HG03159 (cell line): ENCODE measurements at regions not wholly inside any gene's neighbourhood (a gene's known extent, or its start where the extent isn't known, plus 50 kb on each side); places are given as distances from the start of the nearest gene placed in this dataset.

Experiments used
- ATAC-seq: cut with Tn5 transposase; IDR thresholded peaks from one replicate; pipeline ENCODE4 v1.9.1; 2021; ENCODE audit warnings: mild to moderate bottlenecking, moderate library complexity; ENCODE audit not compliant: unreplicated experiment

DNA sequence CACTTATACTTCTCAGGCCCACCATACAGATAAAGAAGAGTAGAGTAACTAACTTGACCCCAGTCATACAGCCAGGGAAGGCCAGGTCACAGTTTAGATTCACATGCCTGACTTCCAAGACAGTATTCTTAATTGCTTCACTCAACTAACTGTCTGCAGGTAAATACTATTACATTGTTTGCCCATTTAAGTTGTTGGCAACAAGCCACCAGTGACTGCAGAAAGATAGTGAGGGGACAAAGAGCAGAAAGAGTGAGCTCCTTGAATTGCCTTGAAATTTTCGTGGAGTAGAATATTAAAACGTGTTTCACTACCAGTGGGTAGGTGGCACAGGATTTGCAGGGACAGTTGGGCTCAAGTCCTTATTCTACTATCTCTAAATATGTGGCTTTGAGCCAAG, 146.3 kb upstream of the RMST start:
- no peak for ATAC-seq

DNA sequence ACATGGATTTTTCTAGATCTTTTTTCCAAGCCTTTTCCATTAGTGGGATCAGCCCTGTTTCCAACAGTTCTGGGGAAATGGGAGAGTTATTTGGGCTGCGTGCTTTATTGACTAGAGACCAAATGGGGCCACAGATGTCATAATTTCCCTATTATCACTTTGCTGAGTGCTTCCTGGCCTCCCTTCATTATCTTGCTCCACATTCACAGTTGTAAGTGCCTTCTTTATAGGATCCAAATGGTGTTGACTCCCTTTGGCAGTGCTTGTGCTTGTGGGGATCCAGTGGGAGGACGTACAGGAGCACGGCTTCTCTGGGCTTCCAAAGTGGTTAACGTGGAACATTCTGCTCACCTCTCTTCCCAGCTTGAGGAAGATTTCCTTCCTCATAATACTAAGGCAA, 141.0 kb upstream of the RMST start:
- no peak for ATAC-seq

DNA sequence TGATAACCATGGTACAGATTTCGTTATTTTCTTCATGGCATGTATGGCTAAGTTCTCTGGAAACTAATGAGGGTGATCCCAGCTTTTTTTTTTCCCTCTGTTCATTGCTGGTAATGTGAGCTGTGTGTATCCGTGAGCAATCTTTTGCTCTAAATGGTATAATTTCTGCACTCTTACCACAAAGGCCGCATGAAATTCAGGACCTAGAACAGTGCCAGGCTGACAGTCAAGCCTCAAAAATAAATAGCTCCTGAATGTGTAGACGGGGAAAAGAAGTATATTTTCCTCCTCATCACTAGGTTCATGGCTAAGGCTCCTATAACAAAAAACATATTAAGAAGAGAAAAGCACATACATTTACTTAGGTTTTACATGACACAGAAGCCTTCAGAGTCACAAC, 140.2 kb upstream of the RMST start:
- no peak for ATAC-seq

DNA sequence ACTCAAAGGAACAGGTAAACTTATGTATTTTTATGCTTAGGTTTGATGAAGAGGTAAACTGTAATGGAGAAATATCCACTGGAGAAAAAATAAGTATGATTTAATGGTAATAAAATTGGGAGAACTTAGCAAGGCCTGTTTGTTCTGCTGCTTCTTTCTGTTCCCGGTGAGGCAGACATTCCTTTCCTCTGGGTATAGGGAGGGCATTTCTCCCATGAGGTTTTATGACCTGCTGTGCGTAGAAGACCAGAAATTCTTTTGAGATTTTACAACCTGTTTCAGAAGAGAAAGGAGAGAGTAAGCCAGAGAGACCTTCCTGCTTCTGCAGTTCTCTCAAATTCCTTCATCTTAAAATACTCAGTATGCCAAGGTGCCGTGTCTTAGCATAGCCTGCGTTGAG, 139.4 kb upstream of the RMST start:
- no peak for ATAC-seq

DNA sequence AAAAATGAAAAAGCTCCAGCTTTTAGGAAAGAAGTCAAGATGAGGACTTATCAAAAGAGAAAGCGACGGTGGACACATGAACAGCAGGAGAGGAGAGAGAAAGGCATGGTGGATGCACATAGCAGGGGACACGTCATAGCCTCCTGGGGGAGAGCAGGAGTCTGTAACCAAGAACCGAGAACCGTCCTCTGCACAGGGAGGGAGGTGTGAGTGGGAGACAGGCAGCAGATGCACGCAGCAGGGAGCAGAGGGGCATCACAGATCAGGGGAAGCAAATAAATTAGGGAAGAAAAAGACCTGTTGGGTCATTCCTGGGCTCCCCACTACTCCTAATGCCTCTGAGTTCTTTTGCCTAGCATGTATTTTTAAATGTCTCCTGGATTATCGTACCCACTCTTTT, 138.1 kb upstream of the RMST start:
- ATAC-seq, result no peak

DNA sequence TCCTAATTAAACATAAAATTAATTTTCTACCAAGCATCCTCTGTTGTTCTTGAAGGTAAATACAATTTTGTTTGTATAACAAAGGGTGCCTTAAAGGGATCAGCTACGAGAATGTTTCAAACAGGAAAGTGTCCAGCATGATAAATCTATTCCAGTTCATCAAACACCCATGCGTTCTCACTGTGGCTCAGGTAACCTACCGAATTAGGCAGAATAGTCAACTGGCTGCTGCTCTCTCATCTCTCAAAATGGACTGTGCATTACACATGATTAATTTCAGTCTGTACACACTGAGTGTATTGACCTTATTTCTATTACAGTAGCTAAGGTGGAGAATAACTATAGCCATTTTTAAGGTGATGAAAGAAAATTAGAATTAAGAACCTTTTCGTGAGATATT, 127.5 kb upstream of the RMST start:
- no peak for ATAC-seq

DNA sequence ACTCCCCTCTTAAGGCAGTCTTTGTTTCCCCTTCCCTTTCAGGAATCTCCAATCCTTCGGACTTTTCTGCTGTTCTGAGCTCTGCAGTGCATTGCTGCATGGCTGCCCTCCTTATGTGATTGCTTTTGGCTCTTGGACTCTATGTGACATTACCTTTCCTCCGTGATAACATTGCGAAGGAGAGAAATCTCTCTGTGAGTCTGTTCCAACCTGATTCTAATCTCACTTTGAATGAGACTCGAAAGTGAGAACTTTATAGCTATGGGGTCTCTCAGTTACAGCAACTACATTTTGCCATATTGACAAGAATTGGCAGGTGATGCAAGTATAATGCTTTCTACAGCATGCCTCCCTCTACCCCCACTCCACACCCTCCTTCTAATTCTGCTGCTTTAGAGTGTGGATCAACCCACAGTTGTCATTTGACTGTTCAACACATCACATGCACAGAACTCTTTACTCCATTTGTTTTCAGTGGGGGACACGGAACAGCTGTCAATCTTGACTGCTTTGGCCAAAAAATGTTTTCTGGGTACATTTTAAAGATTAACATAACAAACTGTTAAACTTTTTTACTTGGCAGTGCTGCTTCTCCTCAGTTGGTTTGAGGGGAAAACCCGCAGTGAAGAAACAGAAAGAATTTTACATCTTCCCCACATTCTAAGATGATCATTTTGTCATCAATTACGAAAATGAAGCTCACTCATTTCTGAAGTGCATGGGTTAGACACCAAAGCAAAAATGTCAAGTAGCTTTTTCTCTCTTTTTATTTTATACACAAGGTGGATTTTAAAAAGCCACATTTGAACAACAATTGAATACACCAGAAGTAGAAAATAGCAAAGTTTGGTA, 125.5 kb upstream of the RMST start:
- ATAC-seq, result no peak

DNA sequence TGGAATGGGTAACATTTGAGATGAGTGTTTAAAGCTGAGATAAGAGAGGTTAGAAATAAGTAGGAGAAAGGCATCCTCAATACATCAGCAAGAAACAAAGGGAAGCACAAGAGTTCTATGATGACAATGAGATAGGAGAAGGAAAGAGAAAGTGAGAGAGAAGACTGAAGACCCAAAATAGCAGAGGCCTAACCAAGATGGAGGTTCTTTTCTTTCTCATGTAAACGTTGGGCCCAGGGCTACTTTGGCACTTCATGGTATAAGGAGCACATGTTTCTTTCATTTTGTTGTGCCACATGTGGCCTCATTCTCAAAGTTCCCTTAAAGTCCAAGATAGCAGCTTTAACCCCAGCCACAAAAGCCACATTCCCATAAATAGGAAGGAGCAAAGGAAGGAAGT, 120.5 kb upstream of the RMST start:
- ATAC-seq, result no peak

DNA sequence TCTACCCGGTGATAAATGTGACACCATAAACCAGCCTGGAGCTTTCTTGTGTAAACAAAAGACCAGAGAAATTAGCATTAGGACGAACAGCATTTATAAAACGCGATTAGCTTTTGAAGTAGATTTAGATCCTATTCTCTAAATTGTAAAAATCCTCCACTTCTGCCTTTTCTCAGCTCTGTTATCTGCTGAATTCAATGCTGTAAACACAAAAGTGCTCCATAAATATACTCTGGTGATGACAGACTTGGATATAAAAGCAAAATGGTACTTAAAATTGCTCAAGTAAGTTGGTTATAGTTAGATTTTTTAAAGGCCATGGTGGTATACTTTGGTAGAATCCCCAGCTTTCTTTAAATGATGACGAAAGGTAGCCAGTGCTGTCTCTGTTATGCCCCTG, 114.6 kb upstream of the RMST start:
- ATAC-seq, result no peak

DNA sequence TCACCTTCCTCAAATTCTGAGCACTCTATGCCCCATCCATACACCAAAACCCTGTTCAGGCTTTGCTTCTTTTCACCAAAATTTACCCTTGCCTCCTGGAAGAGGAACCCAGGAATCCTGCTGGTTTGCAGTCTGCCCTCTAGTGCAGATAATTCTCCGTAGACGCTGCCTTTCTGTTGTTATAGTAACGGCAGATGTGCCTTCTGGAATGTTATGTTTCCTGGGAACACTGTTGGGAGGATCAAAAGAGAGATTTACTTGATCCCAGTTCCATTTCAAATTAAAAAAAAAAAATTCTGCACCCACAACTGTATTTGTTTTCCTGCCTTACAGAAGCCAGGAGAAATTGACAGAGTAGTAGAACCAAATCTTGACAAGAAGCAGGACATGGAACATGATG, 104.2 kb upstream of the RMST start:
- no peak for ATAC-seq

DNA sequence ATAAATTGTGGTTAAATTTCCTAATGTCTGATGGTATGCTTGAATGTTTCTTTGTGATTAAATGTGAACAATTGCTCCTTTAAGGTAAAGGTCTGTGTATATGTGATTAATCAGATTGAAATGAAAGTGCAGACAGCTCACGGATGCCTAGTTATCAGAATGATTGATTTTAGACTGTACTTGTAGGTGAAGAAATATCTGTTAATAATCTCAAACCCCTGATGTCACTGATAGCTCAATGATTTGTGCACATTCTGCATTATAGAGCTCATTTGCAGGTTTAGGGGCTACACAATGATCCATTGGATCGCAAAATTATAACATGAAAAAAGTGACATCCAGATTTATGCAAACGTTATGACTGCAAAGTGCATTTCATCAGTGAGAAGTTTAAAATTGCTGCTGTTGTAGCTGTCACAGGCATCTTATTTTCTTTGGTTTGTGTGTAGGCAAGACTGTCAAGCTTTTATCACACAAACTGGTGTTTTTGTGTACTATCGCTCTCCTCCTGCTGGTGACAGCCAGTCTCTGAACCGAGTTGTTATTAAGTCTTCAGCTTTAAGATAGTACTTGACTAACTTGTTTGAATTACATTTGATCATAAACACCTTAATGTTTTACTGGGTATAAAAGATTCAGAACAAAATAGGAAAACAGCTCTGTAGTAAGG, 103.4 kb upstream of the RMST start:
- no peak for ATAC-seq

DNA sequence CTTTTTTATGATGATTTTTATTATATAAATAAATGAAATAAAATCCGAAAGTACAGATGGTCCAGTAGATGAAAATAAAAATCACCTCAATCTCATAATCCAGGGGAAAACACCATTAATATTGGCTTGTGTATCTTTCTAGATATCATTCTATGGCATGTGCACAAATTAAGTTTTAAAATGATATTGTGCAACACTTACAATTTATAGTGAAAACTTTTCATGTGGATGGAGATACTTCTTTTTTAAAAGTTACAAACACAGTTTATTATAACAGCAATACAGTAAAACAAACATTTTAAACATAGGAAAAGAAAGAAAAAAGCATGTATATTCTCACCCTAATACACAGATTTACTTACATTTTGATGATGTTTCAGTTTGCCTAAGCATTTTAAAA, 98.9 kb upstream of the RMST start:
- no peak for ATAC-seq

DNA sequence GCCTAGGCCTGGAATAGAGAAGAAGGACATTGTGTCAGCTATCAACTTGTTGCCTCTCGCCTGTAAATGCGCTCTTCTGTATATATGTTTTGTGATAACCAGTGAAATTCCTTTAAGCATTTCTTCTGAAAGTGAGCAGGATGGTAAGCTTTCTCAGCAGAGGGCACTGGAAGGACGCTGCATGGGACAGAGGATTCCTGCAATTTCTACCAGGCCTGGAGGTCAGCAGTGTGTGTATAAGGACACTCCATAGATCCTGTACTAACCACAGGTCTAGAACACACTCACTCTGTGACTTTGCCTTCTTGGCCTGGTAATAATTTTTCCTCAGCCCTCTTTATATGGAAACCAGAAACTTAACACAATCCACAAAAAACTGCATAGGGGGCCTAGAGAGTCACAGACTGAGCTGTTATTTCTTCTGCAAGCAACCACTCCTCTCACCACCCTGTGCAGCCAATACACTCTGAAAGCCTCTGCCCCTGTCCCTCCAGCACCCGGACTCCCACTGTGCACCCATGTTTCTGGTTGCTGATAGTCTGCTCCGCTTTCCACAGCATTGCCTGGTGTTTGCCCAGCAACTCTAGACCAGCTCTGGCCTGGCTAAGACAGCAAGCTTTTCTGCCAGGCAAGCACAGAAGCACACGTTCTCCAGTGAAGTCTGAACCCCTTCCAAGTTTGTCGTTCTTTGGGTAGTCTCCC, 94.0 kb upstream of the RMST start:
- no peak for ATAC-seq

DNA sequence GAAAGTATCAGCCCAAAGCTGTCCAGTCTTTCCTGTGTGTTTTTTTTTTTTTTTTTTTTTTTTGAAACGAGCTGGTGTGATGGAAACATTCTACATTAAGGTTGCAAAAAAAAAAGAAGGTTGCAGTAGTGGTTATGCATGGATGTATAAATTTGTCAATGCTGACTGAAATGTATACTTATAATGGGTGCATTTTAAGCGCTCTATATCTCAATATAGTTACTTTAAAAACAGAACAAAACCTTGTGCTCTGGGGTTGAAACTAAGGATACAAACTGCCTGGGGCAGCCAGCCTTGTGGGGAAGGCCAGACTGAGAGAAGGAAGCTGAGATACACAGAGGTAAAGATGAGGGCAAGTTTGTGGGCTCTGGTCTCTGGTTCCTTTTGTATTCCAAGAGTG, 87.3 kb upstream of the RMST start:
- ATAC-seq, result no peak

DNA sequence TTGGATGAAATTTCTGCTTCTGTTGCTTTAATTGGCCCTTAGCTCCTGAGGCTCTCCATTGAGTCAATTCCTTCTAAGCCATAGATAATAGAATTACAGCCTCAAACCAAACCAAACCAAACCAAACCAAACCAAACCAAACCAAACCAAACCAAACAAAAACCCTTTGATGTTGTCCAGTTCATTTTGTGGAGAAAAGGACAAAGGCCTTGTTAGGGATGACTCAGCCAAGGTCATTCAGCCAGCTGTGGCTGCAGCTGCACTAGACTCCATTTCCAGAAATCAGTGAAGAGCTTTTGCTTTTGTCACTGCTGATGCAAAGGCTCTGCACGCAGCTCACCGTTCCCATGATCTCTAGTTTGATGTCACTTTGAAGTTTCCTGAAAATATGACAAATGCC, 82.2 kb upstream of the RMST start:
- no peak for ATAC-seq

DNA sequence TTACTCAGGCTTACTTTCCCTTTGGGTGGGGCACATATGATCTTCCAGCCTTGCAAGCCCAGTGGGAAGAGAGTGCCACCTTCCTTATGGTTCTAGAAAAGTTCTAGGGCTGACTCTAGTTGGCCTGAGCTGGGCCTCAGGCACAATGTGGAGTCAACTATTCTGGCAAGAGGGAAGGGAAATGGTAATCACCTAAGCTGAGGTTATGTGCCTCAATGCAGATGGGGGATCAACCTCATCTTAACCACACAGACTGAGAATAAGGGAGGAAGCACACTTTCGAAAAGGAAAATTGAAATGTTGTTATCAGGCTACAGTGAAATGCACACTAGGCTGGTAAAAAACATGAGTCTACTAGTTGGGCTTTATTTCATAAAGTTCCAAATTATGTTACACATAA, 77.5 kb upstream of the RMST start:
- ATAC-seq, result no peak

DNA sequence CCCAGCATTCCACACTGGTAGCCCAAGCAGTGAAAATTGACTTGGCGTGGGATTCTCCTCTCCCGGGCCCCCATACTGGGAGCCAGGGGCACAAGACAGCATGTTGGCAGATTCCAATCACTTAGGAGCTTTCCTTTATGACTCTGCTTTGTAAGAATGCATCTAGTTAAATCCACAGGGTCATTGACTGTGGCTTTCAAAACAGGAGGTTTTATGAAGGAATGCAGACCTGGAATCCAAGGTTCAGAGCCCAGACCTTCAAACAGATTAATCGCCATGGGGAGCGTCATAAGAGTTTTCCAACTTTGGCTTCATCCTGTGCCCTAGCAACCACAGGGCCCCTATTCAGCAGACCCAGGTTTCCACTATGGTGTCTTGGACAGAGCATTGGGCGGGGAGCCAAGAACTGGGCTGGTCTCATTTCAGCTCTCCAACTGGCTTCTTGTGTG, 76.4 kb upstream of the RMST start:
- ATAC-seq, result no peak

DNA sequence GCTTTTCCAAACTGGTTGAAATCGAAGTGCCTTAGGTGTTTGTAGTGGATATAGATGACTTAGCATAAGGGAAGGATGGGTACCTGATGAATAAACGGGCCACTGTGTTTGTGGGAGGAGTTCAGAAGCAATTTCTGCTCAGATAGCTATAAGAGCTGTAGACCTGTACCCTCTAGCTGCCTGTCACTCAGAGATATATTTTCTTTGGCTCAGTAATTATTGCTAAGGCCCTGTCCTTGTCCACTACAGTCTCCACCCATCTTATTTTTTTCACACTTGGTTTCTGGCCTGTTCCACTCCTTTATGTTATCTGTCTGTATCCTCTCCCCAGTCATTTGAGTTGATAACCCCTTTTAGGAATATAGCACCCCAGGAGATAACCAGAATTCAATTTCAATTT, 74.8 kb upstream of the RMST start:
- no peak for ATAC-seq

DNA sequence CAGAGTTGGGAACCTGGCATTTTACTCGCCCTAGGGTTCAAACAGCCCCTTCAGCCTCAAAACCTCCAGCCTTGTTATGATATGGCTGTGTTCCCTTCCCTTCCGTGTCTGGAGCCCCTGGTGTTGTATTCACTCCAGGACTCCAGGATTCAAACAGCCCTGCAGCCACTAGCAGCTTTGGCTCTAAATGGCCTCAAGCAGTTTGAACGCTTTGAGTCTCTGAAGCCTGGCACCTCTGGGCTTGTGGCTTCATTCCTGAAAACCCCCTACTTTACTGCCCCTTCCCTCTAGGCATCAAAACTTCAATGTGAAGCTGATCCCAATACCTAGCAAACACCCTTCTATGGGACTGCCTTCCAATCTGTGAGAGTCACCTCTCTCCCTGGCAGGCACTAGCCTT, 67.9 kb upstream of the RMST start:
- no peak for ATAC-seq

DNA sequence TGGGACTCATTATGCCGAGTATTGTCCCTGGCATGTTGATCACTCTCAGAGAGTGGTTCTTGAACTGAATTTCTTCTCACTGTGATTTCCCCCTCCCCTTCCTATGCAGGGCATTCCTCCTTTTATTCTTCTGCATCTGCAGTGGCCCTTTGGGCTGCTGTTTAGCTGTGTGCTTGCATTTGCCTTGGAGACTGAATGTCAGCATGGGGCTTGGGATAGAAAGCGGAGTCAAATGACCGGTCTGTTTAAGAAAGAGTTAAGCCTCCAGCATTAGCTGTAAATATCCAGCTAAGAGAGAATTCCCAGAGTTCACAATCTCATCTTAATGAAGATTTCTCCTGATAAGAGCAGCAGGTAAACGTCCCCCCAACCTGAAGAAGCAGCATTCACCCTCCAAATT, 65.6 kb upstream of the RMST start:
- no peak for ATAC-seq

DNA sequence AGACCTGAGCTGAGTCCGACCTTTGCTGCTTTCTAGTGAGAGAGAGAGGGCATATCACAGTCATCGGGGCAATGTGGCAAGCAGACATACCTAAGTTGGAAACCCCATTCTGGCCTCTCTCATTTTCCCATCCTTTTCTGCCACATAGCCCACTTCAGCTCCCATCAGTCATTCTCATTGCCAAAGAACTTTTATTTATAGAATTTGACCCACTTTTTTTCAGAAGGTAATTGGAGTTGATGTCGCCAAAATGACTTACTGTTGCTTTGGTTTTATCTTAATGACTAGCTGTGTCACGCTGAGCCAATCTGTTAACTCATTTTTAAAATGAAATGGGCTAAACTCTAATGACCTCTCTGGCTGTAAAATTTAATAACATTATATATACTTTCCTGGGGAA, 63.9 kb upstream of the RMST start:
- no peak for ATAC-seq

DNA sequence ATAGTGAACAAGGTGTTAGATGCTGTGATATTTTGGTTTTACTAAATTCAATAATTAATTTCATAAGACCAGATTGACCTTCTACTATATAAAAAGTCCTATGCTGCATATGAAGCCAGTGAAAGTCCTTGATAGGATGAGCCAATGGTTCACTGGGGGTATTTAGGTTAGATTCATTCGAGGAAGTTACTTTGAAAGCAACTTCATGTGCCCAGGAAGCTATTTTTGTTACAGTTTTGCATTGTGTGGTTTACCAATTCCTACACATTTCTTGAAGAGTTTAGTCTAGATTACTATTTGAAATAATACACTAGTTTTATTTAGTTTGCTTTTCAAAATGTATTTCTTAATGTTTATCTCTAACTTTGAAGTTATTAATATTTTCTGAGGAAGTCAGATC, 58.5 kb upstream of the RMST start:
- ATAC-seq, result no peak
